IMR-90 (cell line): ENCODE measurements at regions not wholly inside any gene's neighbourhood (a gene's known extent, or its start where the extent isn't known, plus 50 kb on each side); places are given as distances from the start of the nearest gene placed in this dataset.

Source experiments
- ATAC-seq: fragments of 200-7000 bp; cut with Tn5 transposase; 2 replicates; pipeline ENCODE4 v1.9.1; 2020; ENCODE audit warnings: low read depth, mild to moderate bottlenecking, moderate library complexity
- BruUV-seq: library from RNA; stranded (reverse); fragments of 400-500 nt; replicated peaks from 2 replicates; lab custom pipeline; 2021; lab: Mats Ljungman, UMichigan
- CTCF ChIA-PET: fragments of 300-600 bp; formaldehyde crosslinking; extraction: SDS; loops from one replicate; lab custom pipeline; 2021; ENCODE audit warnings: antibody characterized with exemption; lab: Yijun Ruan, JAX
- POLR2A ChIA-PET: fragments of 300-600 bp; sonication (Branson Sonifier 250); formaldehyde crosslinking; loops from one replicate; lab custom pipeline; 2022; ENCODE audit warnings: antibody characterized with exemption; ENCODE audit not compliant: unreplicated experiment; lab: Charles Lee
- DNase-seq: peaks from one replicate; pipeline ENCODE4 v3.0.0; 2013
- H2AFZ ChIP-seq: replicated peaks from 2 replicates; pipeline ENCODE3; 2013; ENCODE audit warnings: low read length, mild to moderate bottlenecking; ENCODE audit not compliant: poor library complexity
- H2AK5ac ChIP-seq: 2 replicates; pipeline ENCODE4 v1.6.1; 2013; ENCODE audit warnings: low read depth, low read length, inconsistent platforms
- H2AK9ac ChIP-seq: replicated peaks from 2 replicates; pipeline ENCODE3; 2013; ENCODE audit warnings: mild to moderate bottlenecking, low read depth, low read length, moderate library complexity; ENCODE audit not compliant: poor library complexity
- H2BK120ac ChIP-seq: 2 replicates; pipeline ENCODE4 v1.6.1; 2013; ENCODE audit warnings: low read depth, low read length, inconsistent platforms
- H2BK15ac ChIP-seq: 3 replicates; pipeline ENCODE4 v1.6.1; 2013; ENCODE audit warnings: low read depth, low read length, inconsistent platforms
- H2BK20ac ChIP-seq: 2 replicates; pipeline ENCODE4 v1.6.1; 2013; ENCODE audit warnings: low read depth, mild to moderate bottlenecking, inconsistent platforms, low read length, moderate library complexity
- H2BK5ac ChIP-seq: 2 replicates; pipeline ENCODE4 v1.6.1; 2013; ENCODE audit warnings: mild to moderate bottlenecking, low read depth, low read length, inconsistent platforms; ENCODE audit not compliant: poor library complexity, severe bottlenecking
- H3K14ac ChIP-seq: replicated peaks from 2 replicates; pipeline ENCODE4 v1.6.1; 2013; ENCODE audit warnings: low read depth, low read length, inconsistent platforms
- H3K18ac ChIP-seq: 2 replicates; pipeline ENCODE4 v1.6.1; 2013; ENCODE audit warnings: low read depth, low read length, control low read depth
- H3K23ac ChIP-seq: 2 replicates; pipeline ENCODE4 v1.6.1; 2013; ENCODE audit warnings: low read depth, low read length, inconsistent platforms
- H3K27ac ChIP-seq: 2 replicates; pipeline ENCODE4 v1.5.1; 2013; ENCODE audit warnings: mild to moderate bottlenecking, control low read depth, low read length; ENCODE audit not compliant: insufficient read depth
- H3K27me3 ChIP-seq: 2 replicates; pipeline ENCODE4 v1.6.1; 2013; ENCODE audit warnings: low read length; ENCODE audit not compliant: control insufficient read depth, insufficient read depth
- H3K36me3 ChIP-seq: 2 replicates; pipeline ENCODE4 v1.6.1; 2013; ENCODE audit warnings: low read length, mixed read lengths; ENCODE audit not compliant: control insufficient read depth, insufficient read depth
- H3K4ac ChIP-seq: 2 replicates; pipeline ENCODE4 v1.6.1; 2013; ENCODE audit warnings: low read depth, low read length, inconsistent platforms
- H3K4me1 ChIP-seq: 2 replicates; pipeline ENCODE4 v1.6.1; 2013; ENCODE audit warnings: low read length, mixed read lengths; ENCODE audit not compliant: control insufficient read depth, insufficient read depth
- H3K4me2 ChIP-seq: 2 replicates; pipeline ENCODE4 v1.6.1; 2013; ENCODE audit warnings: low read depth, mild to moderate bottlenecking, control low read depth, low read length, moderate library complexity
- H3K4me3 ChIP-seq: 2 replicates; pipeline ENCODE4 v1.5.1; 2013; ENCODE audit warnings: low read depth, mild to moderate bottlenecking, control low read depth, low read length, moderate library complexity; ENCODE audit not compliant: insufficient read depth
- H3K56ac ChIP-seq: 2 replicates; pipeline ENCODE4 v1.6.1; 2013; ENCODE audit warnings: low read length, inconsistent platforms; ENCODE audit not compliant: insufficient read depth; ENCODE audit errors: extremely low read depth
- H3K79me1 ChIP-seq, 2 experiments: 2 replicates each; pipeline ENCODE4 v1.6.1; 2013; ENCODE audit warnings: low read length in 2 of 2, inconsistent platforms in 1 of 2, low read depth in 1 of 2
- H3K9ac ChIP-seq: 2 replicates; pipeline ENCODE4 v1.6.1; 2013; ENCODE audit warnings: low read depth, low read length, control low read depth
- H3K9me1 ChIP-seq: 2 replicates; pipeline ENCODE4 v1.6.1; 2013; ENCODE audit warnings: low read length, inconsistent platforms; ENCODE audit not compliant: insufficient read depth
- H3K9me3 ChIP-seq: 2 replicates; pipeline ENCODE4 v1.6.1; 2013; ENCODE audit warnings: low read length; ENCODE audit not compliant: control insufficient read depth, insufficient read depth
- H4K20me1 ChIP-seq: 2 replicates; pipeline ENCODE4 v1.6.1; 2013; ENCODE audit warnings: low read length, inconsistent platforms; ENCODE audit not compliant: insufficient read depth
- H4K5ac ChIP-seq: 2 replicates; pipeline ENCODE4 v1.6.1; 2013; ENCODE audit warnings: mild to moderate bottlenecking, low read depth, low read length, control low read depth
- H4K8ac ChIP-seq, 2 experiments: 2 replicates each; pipeline ENCODE4 v1.6.1; 2013; ENCODE audit warnings: low read depth in 2 of 2, low read length in 2 of 2, control low read depth in 1 of 2, inconsistent platforms in 1 of 2
- H4K91ac ChIP-seq: 2 replicates; pipeline ENCODE4 v1.6.1; 2013; ENCODE audit warnings: low read depth, low read length, inconsistent platforms; ENCODE audit not compliant: insufficient read depth
- BHLHE40 ChIP-seq: fragments of 150-350 bp; IDR thresholded peaks from 2 replicates; pipeline ENCODE4 v1.6.1; 2016; ENCODE audit warnings: mild to moderate bottlenecking, low read depth, low read length
- CEBPB ChIP-seq: IDR thresholded peaks from 2 replicates; pipeline ENCODE4 v1.6.1; 2012; ENCODE audit warnings: low read depth, low read length, improper control_type of control experiment
- CHD1 ChIP-seq: IDR thresholded peaks from 2 replicates; pipeline ENCODE4 v1.6.1; 2012; ENCODE audit warnings: low read depth, low read length, improper control_type of control experiment
- MAFK ChIP-seq: IDR thresholded peaks from 2 replicates; pipeline ENCODE4 v1.6.1; 2012; ENCODE audit warnings: low read depth, low read length, improper control_type of control experiment
- MAZ ChIP-seq: IDR thresholded peaks from 2 replicates; pipeline ENCODE4 v1.6.1; 2012; ENCODE audit warnings: low read depth, mild to moderate bottlenecking, low read length, improper control_type of control experiment, moderate library complexity, borderline replicate concordance
- MXI1 ChIP-seq: IDR thresholded peaks from 2 replicates; pipeline ENCODE4 v1.6.1; 2012; ENCODE audit warnings: low read depth, mild to moderate bottlenecking, low read length, moderate library complexity, borderline replicate concordance
- POLR2A ChIP-seq: IDR thresholded peaks from 2 replicates; pipeline ENCODE4 v1.6.1; 2012; ENCODE audit warnings: mild to moderate bottlenecking, low read depth, low read length
- RAD21 ChIP-seq: IDR thresholded peaks from 2 replicates; pipeline ENCODE4 v1.6.1; 2012; ENCODE audit warnings: low read length, improper control_type of control experiment
- RCOR1 ChIP-seq: IDR thresholded peaks from 2 replicates; pipeline ENCODE4 v1.6.1; 2012; ENCODE audit warnings: mild to moderate bottlenecking, low read length, improper control_type of control experiment; ENCODE audit not compliant: insufficient replicate concordance
- WGBS, 2 experiments: methylation state at CpG; one replicate each; pipeline versions ENCODE4 v1.1.5 to v1.1.7; 2013; ENCODE audit warnings: missing lambda C conversion rate in 2 of 2; ENCODE audit not compliant: insufficient read length in 1 of 2; ENCODE audit errors: extremely low coverage in 2 of 2; 5-methylcytosine and 5-hydroxymethylcytosine counted together
- dilution Hi-C: fragments of 300-500 bp; cut with HindIII; formaldehyde crosslinking; loops from one replicate; pipeline ENCODE4 v1.14.3; 2018; ENCODE audit warnings: low sequenced_read_pairs; ENCODE audit not compliant: unreplicated experiment
- in situ Hi-C: fragments of 300-500 bp; cut with MboI; formaldehyde crosslinking; loops from 3 replicates; pipeline ENCODE4 v1.14.3; 2019; ENCODE audit warnings: low sequenced_read_pairs, inconsistent platforms, mixed read lengths
- intact Hi-C: fragments of 100-400 bp; cut with micrococcal nuclease; formaldehyde crosslinking; loops from 2 replicates; pipeline ENCODE4 v1.10.0; 2022
- TF ChIP-seq, protein P1 (sequence below): conservative IDR thresholded peaks from 2 replicates; pipeline ENCODE4 v1.5.1; 2012; ENCODE audit warnings: mild to moderate bottlenecking, low read depth, low read length, improper control_type of control experiment
- TF ChIP-seq, protein P2 (sequence below): fragments of 150-350 bp; IDR thresholded peaks from 2 replicates; pipeline ENCODE4 v1.6.1; 2016; ENCODE audit warnings: low read depth, mild to moderate bottlenecking, low read length, moderate library complexity, borderline replicate concordance
- TF ChIP-seq, protein P3 (sequence below): fragments of 150-350 bp; IDR thresholded peaks from 2 replicates; pipeline ENCODE4 v1.6.1; 2017; ENCODE audit warnings: mild to moderate bottlenecking, antibody characterized with exemption, low read length, low read depth

DNA sequence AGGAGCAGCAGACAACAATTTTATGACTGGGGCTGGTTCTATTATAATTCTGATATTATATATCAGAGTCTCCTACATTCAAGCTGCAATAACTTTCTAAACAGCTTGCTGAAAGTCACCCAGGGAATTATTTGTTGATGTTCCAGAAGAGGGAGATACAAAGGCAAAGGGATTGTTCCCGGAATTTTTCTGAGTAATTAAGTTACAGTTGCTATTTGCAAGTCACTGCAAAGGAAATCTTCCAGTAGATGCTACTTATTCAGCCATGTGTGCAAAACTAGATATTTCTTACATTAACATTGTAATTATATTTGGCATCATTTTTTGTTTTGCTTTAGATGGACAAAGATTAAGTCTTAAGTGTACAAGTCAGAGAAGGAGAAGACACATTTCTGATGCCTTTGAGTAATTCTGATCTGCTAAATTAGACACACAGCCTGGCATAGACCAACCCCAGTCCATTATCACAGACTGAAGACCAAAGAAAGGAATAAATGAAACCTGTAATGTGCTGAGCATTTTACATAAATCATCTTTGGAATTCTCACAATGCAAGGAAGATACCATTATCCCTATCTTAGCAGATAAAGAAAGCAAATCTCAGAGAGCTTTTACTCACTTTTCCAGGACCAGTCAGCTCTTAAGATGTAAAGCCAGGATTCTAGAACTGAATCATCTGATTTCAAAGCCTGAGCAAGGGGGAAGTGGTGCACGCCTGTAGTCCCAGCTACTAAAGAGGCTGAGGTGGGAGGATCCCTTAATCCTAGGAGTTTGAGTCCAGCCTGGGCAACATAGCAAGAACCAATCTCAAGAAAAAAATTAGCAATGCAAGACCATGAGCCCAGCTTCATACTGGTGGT lies 62.6 kb upstream of the AKAP12 start:
- H3K79me1 ChIP-seq, result no peaks in the 10 kb centered on the region
- no peak overlapping the region for H4K91ac ChIP-seq
- no peak overlapping the region for H3K14ac ChIP-seq
- POLR2A ChIA-PET, result no interaction called here
- no peak overlapping the region for H2AFZ ChIP-seq
- H2BK5ac ChIP-seq, result no peak overlapping the region
- H3K23ac ChIP-seq, result no peak overlapping the region
- no peak overlapping the region for H3K56ac ChIP-seq
- ATAC-seq, result no peak
- no peak overlapping the region for H2AK5ac ChIP-seq
- no peaks in the 10 kb centered on the region; the same call in 1 of the 2 replicates for H3K36me3 ChIP-seq
- H2BK120ac ChIP-seq, result no peak overlapping the region
- H2BK20ac ChIP-seq, result no peak overlapping the region
- peaks cover 7% of the 10 kb centered on the region for H3K27me3 ChIP-seq
- H3K18ac ChIP-seq, result no peak overlapping the region
- no CpG with 5 or more reads among the region's 2 CpGs for WGBS, 2 experiments
- BruUV-seq, result no TSS peak
- no peak overlapping the region for H4K5ac ChIP-seq
- CTCF ChIA-PET, result interaction anchor here (0.6 kb wide), 1 partner anchor 180 kb away, joined by 5 read pairs; no protein-coding TSS in a partner anchor
- dilution Hi-C loops, result no loop called here
- no peak overlapping the region for H3K4me2 ChIP-seq
- H4K20me1 ChIP-seq, result no peaks in the 10 kb centered on the region
- no peak overlapping the region for H3K27ac ChIP-seq
- H3K9me1 ChIP-seq, result peaks cover 5% of the 10 kb centered on the region; the same call in 1 of the 2 replicates
- no peak for DNase-seq
- no peaks in the 10 kb centered on the region for H3K9me3 ChIP-seq
- no peak overlapping the region for H3K9ac ChIP-seq
- no peak overlapping the region for H4K8ac ChIP-seq
- in situ Hi-C loops, result no loop called here
- no peak overlapping the region for H2BK15ac ChIP-seq
- peaks cover 2% of the 10 kb centered on the region; the same call in 1 of the 2 replicates for H3K4me1 ChIP-seq
- intact Hi-C loops, result no loop called here
- no peak overlapping the region for H3K4ac ChIP-seq
- H3K4me3 ChIP-seq, result no peak overlapping the region
- no peak overlapping the region for H2AK9ac ChIP-seq
- TF ChIP-seq RAD21 (no peak), CEBPB (no peak), CHD1 (no peak), BHLHE40 (no peak), MAFK (no peak), RCOR1 (no peak), POLR2A (no peak), MXI1 (no peak), MAZ (no peak)
- TF ChIP-seq, protein P1, sequence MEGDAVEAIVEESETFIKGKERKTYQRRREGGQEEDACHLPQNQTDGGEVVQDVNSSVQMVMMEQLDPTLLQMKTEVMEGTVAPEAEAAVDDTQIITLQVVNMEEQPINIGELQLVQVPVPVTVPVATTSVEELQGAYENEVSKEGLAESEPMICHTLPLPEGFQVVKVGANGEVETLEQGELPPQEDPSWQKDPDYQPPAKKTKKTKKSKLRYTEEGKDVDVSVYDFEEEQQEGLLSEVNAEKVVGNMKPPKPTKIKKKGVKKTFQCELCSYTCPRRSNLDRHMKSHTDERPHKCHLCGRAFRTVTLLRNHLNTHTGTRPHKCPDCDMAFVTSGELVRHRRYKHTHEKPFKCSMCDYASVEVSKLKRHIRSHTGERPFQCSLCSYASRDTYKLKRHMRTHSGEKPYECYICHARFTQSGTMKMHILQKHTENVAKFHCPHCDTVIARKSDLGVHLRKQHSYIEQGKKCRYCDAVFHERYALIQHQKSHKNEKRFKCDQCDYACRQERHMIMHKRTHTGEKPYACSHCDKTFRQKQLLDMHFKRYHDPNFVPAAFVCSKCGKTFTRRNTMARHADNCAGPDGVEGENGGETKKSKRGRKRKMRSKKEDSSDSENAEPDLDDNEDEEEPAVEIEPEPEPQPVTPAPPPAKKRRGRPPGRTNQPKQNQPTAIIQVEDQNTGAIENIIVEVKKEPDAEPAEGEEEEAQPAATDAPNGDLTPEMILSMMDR, result no peak
- TF ChIP-seq, protein P2, sequence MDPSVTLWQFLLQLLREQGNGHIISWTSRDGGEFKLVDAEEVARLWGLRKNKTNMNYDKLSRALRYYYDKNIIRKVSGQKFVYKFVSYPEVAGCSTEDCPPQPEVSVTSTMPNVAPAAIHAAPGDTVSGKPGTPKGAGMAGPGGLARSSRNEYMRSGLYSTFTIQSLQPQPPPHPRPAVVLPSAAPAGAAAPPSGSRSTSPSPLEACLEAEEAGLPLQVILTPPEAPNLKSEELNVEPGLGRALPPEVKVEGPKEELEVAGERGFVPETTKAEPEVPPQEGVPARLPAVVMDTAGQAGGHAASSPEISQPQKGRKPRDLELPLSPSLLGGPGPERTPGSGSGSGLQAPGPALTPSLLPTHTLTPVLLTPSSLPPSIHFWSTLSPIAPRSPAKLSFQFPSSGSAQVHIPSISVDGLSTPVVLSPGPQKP, result no peak
- TF ChIP-seq, protein P3, sequence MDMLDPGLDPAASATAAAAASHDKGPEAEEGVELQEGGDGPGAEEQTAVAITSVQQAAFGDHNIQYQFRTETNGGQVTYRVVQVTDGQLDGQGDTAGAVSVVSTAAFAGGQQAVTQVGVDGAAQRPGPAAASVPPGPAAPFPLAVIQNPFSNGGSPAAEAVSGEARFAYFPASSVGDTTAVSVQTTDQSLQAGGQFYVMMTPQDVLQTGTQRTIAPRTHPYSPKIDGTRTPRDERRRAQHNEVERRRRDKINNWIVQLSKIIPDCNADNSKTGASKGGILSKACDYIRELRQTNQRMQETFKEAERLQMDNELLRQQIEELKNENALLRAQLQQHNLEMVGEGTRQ, result no peak
